AG08396 (cell line): ENCODE measurements at regions not wholly inside any gene's neighbourhood (a gene's known extent, or its start where the extent isn't known, plus 50 kb on each side); places are given as distances from the start of the nearest gene placed in this dataset.
"Not testable (repeated sequence)": the region's sequence is repeated elsewhere in the genome, so short reads cannot be mapped to it uniquely, and the experiment has no call there.

ENCODE experiments used
- DNase-seq: peaks from one replicate; pipeline ENCODE4 v3.0.0; 2012; ENCODE audit warnings: low spot score, mixed read lengths

GRCh38 chr14:106768972-106769700, 1242.8 kb downstream of the TMEM121 start:
- DNase-seq = not testable (repeated sequence)

- not testable (repeated sequence) for DNase-seq
Measured at GRCh38 chr14:106770158-106770672, 1243.8 kb downstream of the TMEM121 start.

DNA sequence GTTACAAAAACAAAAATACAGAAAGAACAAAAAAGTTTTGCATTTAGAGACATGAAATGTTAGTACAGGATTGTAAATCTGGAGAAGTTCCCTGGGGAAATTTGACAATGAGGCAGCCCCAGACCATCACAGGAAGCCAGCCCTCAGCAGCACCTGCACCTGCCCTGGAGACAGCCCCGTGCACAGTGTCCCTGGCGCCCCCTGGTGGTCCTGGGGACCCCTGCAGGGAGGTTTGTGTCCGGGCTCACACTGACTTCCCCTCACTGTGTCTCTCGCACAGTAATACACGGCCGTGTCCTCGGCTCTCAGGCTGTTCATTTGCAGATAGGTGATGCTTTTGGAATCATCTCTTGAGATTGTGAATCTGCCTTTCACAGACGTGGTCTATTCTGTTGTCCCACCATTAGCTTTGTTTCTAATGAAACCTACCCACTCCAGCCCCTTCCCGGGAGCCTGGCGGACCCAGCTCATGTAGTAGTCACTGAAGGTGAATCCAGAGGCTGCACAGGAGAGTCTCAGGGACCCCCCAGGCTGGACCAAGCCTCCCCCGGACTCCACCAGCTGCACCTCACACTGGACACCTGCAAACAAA, 1248.6 kb downstream of the TMEM121 start:
- not testable (repeated sequence) for DNase-seq

DNA sequence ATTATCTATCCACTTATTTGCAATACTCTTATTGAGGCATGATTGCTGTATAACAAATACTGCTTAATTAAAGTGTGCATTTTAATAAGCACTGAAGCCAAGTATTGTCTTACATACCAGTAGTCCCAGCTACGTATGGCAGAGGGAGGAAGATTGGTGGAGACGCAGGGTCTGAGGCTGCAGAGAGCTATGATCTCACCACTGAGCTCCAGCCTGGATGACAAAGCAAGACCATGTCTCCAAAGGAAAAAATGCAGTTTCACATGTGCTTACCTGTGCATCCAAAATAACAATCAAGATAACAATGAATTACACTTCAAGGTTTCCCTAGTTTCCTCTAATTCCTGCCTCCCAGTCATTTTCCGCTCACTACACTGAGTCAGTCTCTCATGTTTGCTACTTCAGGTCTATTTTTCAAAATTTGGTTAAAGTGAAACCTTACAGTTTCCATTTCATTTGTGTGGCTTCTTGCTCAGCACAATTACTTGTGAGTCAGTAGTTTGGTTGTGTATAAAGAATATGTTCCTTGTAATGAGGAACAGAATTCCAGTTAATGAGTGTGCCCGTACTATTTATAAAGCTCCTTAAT, 1250.1 kb downstream of the TMEM121 start:
- DNase-seq = no peak

GRCh38 chr14:106778986-106779385, 1252.6 kb downstream of the TMEM121 start:
- no peak for DNase-seq

- DNase-seq = no peak
Measured at GRCh38 chr14:106786697-106787096, 1260.3 kb downstream of the TMEM121 start.

GRCh38 chr14:106787626-106788025, 1261.2 kb downstream of the TMEM121 start:
- no peak for DNase-seq

DNA sequence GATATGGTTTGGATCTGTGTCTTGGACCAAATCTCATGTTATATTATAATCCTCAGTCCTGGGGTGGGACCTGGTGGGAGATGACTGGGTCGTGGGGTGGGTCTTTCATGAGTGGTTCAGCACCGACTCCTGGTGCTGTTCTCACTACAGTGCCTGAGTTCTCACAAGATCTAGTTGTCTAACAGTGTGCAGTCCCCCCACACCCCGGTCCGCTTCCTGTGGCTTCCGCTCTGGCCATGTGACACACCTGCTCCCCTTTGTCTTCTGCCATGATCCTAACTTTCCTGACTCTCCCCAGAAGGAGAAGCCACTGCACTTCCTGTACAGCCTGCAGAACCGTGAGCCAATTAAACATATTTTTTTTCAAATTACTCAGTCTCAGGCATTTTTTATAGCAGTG, 1262.2 kb downstream of the TMEM121 start:
- no peak for DNase-seq

DNA sequence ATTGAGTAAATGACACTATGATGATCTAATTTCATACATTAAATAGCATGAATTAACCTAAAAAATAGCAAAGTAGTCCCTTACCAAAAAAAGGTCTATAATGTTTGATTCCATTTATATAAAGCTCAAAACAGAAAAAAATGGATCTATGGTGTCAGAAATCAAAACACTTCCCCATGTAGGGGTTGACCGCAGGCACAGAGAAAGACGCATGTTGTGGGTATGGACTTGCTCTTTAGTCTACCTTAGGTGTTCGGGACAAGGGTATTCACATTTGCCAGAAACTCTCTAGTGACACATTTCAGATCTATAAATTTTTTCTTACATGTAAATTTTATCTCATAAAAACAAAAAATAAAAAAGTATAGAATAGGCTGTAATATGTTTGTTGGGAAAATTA, 1262.9 kb downstream of the TMEM121 start:
- DNase-seq = no peak

DNA sequence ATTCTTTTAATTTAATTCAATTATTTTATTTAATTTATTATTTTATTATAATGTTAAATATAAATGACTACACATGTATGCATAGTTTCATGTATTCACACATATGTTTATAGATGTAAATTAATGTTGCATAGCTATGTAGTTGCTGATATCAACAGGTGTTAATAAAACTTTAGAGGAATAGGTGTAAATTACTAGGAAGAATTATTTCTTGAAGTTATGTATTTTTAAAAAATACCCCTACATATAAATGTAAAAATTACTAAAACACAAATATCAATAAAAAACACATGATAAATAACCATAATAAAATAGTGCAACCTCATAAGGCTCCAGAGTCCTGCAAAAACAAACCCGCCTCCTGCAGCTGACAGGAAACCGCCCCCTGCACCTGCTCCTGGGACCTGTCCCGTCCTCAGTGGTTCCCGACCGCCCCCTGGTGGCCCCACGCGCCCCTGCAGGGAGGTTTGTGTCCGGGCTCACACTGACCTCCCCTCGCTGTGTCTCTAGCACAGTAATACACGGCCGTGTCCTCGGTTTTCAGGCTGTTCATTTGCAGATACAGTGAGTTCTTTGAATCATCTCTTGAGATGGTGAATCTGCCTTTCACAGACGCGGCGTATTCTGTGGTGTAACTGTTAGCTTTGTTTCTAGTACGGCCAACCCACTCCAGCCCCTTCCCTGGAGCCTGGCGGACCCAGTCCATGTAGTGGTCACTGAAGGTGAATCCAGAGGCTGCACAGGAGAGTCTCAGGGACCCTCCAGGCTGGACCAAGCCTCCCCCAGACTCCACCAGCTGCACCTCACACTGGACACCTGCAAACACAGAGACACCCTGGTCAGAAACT, 1264.0 kb downstream of the TMEM121 start:
- no peak for DNase-seq

GRCh38 chr14:106792543-106792942, 1266.2 kb downstream of the TMEM121 start:
- DNase-seq = no peak

GRCh38 chr14:106798166-106798565, 1271.8 kb downstream of the TMEM121 start:
- not testable (repeated sequence) for DNase-seq

- no peak for DNase-seq
Measured at GRCh38 chr14:106802413-106803364, 1276.3 kb downstream of the TMEM121 start.

DNA sequence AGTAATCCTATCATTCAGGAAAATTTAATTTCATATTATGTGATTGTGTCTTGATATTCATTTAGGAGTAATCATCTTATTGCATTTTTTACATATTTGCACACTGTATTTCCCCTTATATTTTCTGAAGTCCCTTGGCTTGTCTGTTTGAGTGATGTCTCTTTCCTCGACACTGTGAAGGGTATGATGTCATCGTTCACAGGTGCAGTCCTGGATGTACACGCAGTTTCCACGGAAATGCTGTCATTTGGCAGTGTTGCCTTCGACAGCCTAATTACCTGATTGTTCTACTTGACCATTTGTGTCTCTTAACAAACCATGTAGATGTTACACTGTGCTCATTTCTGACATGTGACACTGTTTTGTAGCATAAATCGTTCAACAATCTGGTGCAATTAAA, 1277.0 kb downstream of the TMEM121 start:
- DNase-seq = no peak

DNA sequence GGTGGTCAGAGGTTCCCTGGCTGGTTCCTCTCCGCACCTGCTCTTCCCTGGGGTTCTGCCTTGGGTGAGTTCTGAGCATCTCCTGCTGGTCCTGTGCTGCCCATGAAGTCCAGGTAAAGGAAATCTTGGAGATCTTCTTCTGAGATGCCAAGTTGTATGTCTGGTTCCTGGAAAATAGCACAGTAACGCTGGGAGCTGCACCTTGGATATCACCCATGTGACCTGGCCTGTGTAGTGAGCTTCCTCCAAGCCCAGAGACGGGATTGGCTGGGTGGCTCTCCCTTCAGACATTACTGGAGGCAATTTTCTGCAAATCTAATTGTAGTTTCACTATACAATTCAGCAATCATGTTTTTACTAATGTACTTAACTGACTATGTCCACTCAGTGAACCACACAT, 1281.1 kb downstream of the TMEM121 start:
- DNase-seq = no peak

DNA sequence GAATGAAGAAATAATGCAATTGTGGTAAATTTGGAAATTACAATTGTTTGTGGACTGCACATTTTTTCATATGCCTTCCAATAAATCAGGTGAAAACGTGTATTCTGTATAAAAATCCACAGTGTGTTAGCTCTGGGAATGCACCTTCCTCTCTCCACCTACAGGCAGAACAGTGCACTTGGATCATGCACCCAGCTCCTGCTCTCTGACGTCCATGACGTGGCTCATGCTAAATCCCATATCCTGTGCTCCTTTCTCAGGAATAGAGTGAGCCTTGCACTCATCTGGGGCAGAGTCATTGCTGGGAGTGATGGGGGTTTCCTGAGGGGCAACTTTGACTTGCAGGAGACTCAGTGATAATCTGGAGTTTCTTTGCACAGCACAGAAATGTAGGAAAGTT, 1282.1 kb downstream of the TMEM121 start:
- DNase-seq = no peak

DNA sequence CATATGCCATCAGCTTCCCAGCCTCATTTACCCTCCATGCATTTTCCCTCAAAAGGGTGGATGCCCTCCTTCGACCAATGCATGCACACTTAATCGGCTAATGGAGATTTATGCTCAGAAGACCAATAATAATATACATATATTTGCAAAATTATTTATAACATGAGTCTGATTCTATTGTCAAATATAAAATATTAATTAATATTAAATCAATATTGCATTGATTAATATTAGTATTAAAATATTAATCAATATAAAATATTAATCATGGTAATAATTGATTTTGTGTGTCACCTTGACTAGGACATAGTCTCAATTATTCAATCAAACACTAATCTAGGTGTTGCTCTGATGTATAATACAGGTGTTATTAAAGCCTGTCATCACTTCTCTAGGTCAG, 1282.5 kb downstream of the TMEM121 start:
- no peak for DNase-seq

- DNase-seq = no peak
Measured at GRCh38 chr14:106809615-106810014, 1283.2 kb downstream of the TMEM121 start.

- DNase-seq = not testable (repeated sequence)
Measured at GRCh38 chr14:106810168-106810567, 1283.8 kb downstream of the TMEM121 start.

DNA sequence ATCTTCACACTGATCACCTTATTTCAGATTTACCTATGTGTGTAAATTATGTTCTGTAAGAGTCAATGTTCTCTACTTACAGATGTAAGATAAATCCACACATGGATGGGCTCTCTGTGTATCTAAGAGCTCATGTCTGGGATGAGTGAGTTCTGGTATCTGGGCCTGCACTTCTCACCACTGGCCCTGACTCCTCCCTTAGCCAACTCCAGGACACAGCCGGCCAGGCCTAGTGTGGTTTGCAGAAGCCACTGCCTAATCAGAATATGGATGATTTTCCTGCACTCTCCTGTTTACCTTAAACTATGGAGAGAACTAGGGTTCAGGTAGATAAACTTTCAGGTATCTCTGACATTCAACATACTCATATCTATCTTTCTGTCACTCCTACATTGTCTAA, 1284.8 kb downstream of the TMEM121 start:
- DNase-seq = no peak
